ENCODE measurements at regions not wholly inside any gene's neighbourhood (a gene's known extent, or its start where the extent isn't known, plus 50 kb on each side); places are given as distances from the start of the nearest gene placed in this dataset.

- DNase-seq: no peak
Observed at GRCh38 chr15:39194106-39194830, 386.6 kb upstream of the THBS1 start.

GRCh38 chr15:39195961-39196486, 384.9 kb upstream of the THBS1 start:
- DNase-seq: no peak

- DNase-seq: no peak
Observed at GRCh38 chr15:39198044-39199000, 382.6 kb upstream of the THBS1 start.

GRCh38 chr15:39199076-39199475, 381.8 kb upstream of the THBS1 start:
- DNase-seq: no peak

- DNase-seq: no peak
Observed at GRCh38 chr15:39200586-39200985, 380.3 kb upstream of the THBS1 start.

GRCh38 chr15:39202641-39203040, 378.2 kb upstream of the THBS1 start:
- DNase-seq: no peak

GRCh38 chr15:39204031-39204430, 376.8 kb upstream of the THBS1 start:
- DNase-seq: no peak

GRCh38 chr15:39205081-39205480, 375.8 kb upstream of the THBS1 start:
- no peak for DNase-seq

- no peak for DNase-seq
Observed at GRCh38 chr15:39205506-39206371, 375.1 kb upstream of the THBS1 start.

- DNase-seq: no peak
Observed at GRCh38 chr15:39207532-39208115, 373.3 kb upstream of the THBS1 start.

- DNase-seq: no peak
Observed at GRCh38 chr15:39208187-39208586, 372.7 kb upstream of the THBS1 start.

GRCh38 chr15:39209548-39210211, 371.2 kb upstream of the THBS1 start:
- DNase-seq: no peak

GRCh38 chr15:39211108-39211979, 369.5 kb upstream of the THBS1 start:
- no peak for DNase-seq

- DNase-seq: peak; percentile 4
Observed at GRCh38 chr15:39213385-39213840, 367.5 kb upstream of the THBS1 start.

GRCh38 chr15:39215015-39215414, 365.9 kb upstream of the THBS1 start:
- DNase-seq: no peak

GRCh38 chr15:39216816-39217215, 364.1 kb upstream of the THBS1 start:
- no peak for DNase-seq

- DNase-seq: no peak
Observed at GRCh38 chr15:39219608-39220007, 361.3 kb upstream of the THBS1 start.

- DNase-seq: no peak
Observed at GRCh38 chr15:39226169-39226937, 354.5 kb upstream of the THBS1 start.

- DNase-seq: no peak
Observed at GRCh38 chr15:39227001-39227400, 353.9 kb upstream of the THBS1 start.

- no peak for DNase-seq
Observed at GRCh38 chr15:39228889-39229288, 352.0 kb upstream of the THBS1 start.

Data from NCI-H510A (cell line).